Fibroblast of the aortic adventitia (primary cell): ENCODE measurements at regions not wholly inside any gene's neighbourhood (a gene's known extent, or its start where the extent isn't known, plus 50 kb on each side); places are given as distances from the start of the nearest gene placed in this dataset.

ENCODE experiments used
- DNase-seq: peaks from one replicate; pipeline ENCODE4 v3.0.0-alpha.2; 2010; ENCODE audit warnings: low read depth
- H3K4me3 ChIP-seq: 2 replicates; pipeline ENCODE4 v1.5.1; 2011; ENCODE audit warnings: low read depth, mild to moderate bottlenecking, control low read depth, low read length, moderate library complexity
- TF ChIP-seq, protein P1 (sequence below): IDR thresholded peaks from 2 replicates; pipeline ENCODE4 v1.5.1; 2011; ENCODE audit warnings: mild to moderate bottlenecking, low read length, control low read depth, inconsistent platforms; ENCODE audit not compliant: insufficient read depth

DNA sequence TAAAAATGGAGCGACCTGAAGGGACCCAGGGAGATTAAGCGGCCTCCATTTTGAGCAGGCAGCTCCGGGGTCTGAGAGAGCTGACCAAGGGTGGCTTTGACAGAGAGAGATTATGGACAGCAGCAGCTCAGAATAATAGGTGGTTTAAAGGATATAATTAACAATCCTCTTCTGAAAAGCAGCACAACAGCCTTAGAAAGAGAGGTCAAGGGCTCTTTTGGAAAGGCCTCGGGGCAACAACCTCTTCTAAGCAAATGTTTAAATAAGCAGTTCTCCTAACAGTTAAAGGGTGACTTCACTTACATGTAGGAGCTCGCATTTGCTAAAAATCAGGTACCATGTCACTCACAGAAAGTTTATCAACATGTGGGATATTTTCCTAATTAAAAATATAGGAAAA is 87.2 kb upstream of the FRMD6 start:
- TF ChIP-seq, protein P1, sequence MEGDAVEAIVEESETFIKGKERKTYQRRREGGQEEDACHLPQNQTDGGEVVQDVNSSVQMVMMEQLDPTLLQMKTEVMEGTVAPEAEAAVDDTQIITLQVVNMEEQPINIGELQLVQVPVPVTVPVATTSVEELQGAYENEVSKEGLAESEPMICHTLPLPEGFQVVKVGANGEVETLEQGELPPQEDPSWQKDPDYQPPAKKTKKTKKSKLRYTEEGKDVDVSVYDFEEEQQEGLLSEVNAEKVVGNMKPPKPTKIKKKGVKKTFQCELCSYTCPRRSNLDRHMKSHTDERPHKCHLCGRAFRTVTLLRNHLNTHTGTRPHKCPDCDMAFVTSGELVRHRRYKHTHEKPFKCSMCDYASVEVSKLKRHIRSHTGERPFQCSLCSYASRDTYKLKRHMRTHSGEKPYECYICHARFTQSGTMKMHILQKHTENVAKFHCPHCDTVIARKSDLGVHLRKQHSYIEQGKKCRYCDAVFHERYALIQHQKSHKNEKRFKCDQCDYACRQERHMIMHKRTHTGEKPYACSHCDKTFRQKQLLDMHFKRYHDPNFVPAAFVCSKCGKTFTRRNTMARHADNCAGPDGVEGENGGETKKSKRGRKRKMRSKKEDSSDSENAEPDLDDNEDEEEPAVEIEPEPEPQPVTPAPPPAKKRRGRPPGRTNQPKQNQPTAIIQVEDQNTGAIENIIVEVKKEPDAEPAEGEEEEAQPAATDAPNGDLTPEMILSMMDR, result no peak
- H3K4me3 ChIP-seq, result no peak overlapping the region
- DNase-seq, result no peak

DNA sequence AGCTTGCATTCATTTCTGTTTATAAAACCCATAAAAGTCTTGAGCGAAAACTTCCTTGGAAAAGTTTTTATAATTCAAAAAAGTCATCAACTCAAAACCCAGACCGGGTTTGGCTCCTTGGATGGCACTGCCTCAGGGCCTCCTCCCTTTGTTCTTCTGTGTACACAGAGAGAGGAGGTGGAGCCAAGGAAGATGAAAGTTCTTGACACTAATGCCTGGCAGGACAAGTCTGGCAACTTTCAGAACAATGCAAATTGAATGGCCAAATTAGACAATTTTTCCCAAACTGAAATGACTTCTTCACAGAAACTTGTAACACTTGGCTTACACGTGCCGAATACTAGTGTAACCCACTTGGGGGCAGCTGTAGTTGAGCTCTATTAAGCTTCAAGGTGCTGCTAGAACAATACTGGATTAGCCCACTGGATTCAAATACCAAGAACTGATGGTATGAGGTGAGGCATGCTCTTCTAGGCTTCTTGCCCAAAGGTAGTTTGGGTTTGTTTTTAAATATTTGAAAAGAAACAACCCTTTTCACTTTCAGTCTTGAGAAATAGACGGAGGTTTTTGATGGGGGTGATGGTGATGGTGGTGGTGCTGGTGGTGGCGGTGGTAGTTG is 86.6 kb upstream of the FRMD6 start:
- H3K4me3 ChIP-seq, result no peak overlapping the region
- TF ChIP-seq, protein P1, result no peak
- DNase-seq, result no peak

DNA sequence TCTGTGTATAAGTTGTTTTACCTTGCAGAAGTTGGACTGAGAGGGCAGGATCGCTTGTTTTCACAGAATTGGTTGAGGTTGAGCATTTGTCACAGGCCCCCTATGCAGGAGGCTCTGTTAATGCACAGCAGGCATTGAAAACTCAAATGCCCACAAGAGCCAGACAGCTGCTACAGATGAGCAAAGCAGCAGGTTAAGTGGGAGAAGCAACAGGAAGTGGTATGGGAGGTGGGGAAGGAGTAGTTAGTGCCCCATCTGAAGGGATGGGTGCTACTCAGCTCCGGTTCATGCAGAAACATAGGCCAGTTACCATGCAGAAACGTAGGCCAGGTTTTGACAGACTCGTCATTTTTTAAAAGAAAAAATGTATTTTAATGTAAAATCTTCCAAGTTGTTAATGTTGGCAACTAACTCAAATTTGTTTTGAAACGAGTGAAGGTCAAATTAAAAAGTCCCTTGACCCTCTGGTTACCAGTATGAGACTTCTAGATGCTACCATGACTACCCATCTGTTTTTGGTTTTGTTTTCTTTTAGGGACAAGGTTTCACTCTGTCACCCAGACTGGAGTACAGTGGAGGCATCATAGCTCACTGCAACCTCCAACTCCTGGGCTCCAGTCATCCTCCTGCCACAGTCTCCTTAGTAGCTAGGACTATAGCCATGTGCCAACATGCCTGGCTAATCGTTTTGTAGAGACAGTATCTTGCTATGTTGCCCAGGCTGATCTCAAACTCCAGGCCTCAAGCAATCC is 84.7 kb upstream of the FRMD6 start:
- TF ChIP-seq, protein P1, result no peak
- no peak for DNase-seq
- H3K4me3 ChIP-seq, result no peak overlapping the region

DNA sequence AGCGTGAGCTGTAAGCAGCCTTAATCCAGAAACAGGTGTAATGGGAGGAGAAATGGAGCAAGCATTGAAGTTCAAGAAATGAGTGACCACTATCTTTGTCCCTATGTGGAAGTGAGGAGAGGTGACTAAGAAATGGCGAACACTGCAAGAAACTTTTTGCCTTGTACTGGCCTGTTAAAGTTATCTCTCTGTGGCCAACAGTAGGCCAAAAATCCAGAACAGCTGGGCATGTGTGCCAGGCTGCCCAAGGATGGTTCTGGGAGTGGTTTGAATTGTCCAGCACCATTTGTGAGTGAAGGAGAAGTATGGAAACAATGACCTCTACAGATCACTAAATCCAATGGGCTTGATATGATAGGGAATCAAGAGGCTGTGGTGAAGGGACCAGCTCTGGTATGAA is 83.3 kb upstream of the FRMD6 start:
- TF ChIP-seq, protein P1, result no peak
- no peak for DNase-seq
- no peak overlapping the region for H3K4me3 ChIP-seq

DNA sequence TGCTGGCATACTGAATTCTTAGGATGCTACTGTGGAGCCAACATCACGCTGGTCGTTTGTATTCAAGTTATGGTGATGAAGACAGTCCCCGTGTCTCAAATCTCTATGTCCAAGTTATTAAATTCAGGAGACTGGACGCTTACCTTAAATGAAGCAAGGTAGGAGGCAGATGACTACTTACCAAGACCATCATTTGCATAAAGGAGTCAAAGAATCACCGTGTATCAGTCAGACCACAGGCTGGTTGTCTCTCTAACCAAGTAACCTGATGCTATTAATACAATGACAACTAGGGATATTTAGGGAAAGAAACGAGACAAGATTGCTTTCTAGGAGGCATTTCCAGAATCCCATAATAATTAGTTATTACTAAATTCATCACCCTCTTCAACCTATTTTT is 78.1 kb upstream of the FRMD6 start:
- no peak overlapping the region for H3K4me3 ChIP-seq
- TF ChIP-seq, protein P1, result no peak

DNA sequence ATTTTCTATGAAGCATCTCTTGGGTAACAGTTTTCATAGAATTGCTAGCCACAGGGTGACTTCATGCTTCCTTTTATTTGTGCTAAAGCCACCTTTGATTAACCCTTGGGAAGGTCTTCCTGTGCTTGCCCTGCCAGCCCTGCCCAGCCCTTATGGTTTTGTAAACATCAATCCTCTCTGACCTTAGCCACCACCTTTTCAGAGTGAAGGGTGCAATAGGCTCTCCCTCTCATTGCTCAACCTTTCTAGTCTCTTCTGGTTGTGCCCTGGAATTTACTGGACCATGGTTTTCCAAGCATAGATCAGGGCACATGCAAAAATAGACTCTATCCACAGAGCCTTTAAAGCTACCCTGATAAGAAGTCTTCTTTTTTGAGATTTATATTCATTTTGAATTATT is 77.7 kb upstream of the FRMD6 start:
- H3K4me3 ChIP-seq, result no peak overlapping the region
- no peak for DNase-seq
- TF ChIP-seq, protein P1, result no peak

More for the DNA sequence above, 78.1 kb upstream of the FRMD6 start:
- no peak for DNase-seq
